ENCODE measurements at regions not wholly inside any gene's neighbourhood (a gene's known extent, or its start where the extent isn't known, plus 50 kb on each side); places are given as distances from the start of the nearest gene placed in this dataset.

- TF ChIP-seq CTCF (IDR thresholded peaks at IDR 0.05) (no peak), EP300 (IDR thresholded peaks at IDR 0.05) (no peak)
Observed at GRCh38 chr12:34302131-34302885, 280.0 kb downstream of the ALG10 start.
